Endometrium (tissue), 2 donors: ENCODE measurements at regions not wholly inside any gene's neighbourhood (a gene's known extent, or its start where the extent isn't known, plus 50 kb on each side); places are given as distances from the start of the nearest gene placed in this dataset.

Source experiments
- FAIRE-seq: peaks from 2 replicates; lab custom pipeline; 2012; peaks lifted over from hg19 to GRCh38; lab: Jason Lieb, UNC
- donor health status: control.
- donor health status: control.

DNA sequence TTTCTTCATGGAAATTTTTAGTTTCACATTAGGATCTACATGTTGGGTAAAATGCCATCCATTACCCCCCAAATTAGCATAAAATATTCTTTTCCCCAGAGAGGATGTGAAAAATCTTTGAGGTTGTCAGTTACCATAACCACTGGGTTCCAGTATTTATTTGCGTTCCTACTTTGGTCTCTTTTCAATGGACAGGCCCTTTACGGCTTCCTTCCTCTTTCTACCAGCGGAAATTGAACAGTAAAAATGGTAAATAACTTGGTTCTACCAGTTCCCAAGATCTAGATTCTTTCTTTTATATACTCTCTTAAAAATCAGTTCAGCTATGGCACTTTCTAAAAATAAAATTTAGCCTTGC, 169.2 kb upstream of the APCDD1 start:
- FAIRE-seq: no peak

DNA sequence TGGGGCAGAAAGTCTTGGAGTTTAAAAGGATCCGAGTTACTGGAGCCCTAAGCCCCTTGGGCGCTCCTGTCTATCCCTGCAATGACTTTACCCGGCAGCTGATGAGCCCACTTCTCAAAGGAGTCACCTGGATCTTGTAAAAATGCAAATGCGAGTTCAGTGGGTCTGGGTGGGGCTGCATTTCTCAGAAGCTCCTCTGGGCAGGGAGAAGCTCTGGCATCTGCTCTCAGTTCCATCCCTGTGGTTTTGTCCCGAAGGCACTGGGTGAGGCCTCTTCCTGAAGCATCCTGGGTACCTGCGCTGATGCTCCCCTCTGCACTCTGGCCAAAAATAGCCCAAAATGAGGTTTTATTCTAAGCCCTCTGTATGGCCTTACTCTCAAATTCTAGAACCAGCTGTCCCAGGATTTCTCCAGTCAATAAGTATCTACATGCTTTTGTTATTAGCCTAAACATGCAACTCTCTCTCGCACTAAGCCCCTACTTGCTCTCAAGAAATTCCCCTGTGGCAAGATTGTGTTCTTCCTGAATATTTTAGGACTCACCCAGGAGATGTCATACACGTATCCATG, 167.8 kb upstream of the APCDD1 start:
- FAIRE-seq: no peak

DNA sequence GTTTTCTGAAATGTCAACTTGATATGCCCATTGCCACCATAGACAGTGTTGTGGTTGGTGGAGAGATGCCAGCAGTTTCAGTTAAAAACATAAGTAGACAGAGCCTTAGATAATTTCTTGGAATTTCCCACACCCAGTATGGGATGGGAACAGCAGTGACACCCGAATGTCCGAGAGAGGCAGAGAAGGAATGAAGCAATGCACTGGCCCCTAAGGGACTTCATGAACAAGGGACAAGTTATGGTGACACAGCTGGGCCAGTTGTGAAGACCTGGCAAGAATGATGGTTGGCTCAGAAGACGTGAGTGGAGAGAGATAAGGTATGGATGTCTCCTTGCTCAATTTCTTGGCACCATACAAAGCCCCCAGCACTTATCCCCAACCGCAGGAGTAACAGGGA, 165.2 kb upstream of the APCDD1 start:
- no peak for FAIRE-seq

DNA sequence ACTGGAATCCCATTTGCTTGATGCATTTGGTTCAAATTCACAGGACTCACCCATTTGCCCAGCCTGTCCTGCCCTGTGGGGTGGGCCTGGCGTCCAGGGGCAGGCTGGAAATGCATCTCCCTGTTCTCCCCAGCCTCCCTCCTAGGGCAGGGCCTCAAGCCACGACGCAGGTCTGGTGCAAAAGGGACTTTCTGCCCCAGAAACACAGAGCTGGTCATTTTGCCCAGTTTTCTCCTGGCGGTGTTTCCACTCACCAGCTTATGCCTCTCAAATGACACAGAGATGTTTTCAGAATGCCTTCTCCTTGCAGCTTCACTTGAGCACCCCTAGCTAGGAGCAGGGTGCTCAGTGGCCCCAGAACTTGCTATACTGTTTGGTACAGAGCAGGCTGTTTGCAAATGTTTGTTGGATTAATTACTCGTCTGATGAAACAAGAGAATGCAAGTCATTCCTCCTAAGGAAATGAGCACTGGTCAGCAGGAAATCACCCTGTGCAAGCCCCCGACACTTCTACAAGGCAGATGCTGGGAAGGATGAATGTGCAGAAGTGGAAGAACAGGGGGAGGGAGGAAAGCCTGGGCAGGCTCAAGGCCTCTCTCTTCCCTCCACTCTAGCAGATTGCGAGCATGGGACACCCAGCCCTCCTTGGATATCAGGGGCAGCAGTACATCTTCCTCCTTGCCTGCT, 164.3 kb upstream of the APCDD1 start:
- FAIRE-seq: no peak

DNA sequence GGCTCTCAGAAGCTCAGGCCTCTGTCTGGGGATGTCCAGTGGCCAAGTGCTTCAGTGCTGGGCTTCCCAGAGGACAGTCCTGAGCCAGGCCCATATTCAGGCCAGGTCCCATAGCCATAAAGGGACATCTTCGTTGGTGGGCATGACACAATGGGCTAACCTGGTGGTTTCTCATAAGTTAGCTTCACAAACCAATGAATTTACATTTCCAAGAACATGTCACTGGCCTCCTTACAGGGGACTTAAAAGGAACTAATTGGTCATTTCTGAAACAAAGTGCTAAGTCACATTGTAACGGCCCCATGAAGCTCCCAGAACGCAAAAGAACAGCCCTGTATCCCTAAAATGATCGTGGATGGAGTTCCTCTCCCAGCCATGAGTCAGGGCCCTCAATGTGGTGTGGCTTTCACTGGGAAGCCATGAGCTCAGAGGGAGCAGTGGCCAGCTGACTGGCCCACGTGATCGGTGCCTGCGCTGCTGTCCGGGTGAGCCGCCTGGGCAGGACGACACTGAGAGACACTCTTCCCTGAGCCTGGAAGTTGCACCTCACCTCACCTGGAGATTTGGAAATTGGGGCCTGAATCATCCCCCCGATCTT, 163.7 kb upstream of the APCDD1 start:
- FAIRE-seq: no peak

DNA sequence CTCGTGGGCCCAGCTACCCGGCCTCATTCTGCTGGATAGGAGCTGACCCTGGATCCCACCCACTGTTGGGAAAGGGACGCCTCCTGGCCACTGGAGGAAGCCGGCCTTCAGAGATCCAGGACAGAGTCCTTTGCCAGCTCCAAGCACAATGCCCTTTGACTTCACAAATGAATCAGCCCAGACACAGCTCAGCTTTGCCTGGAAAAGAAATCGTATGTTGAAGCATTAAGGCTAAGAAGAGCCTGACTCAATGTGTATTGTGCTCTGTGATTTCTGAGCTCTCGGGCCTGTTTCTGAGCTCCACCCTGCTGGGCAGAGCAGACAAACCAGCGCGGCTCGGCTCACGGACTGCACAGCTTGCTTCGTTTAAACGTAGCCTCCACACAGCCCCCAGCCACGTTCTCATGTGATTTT, 162.9 kb upstream of the APCDD1 start:
- FAIRE-seq: no peak

DNA sequence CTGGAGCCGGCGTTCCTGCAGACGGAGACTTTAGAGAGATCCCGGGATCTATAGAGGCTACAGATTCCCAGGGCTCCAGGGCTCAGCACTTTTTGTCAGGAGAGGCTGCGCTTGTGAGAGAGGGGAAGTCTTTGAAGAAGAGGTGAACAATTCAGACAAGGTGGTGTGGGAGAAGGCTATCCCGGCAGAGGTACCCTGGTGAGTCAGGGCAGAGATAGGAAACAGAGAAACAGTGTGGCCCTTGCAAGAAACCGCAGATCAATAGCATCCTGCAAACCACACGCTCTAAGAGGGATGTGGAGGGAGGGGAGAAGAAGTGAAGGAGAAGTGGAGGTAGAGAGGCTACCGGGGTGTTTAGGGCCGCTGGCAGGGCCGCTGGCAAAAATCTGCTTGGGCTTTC, 160.5 kb upstream of the APCDD1 start:
- no peak for FAIRE-seq

DNA sequence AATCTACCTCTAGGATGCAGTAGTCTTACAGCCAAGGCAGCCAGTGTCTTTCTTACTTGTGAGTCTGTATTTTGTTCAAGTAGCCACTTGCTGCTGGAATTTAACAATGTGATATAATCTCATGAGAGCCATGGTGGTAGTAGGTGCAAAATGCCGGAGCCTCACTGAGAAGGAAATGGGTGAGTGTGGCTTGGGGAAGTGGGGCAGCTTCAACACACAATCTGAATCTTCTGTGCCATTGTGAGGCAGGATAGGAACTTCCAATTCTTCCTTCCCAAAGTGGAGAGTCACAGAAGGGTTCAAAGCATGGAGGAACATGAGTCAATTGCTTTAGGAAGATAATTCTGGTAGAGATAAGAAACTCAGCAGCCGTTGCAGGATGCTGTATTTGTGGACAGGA, 158.7 kb upstream of the APCDD1 start:
- FAIRE-seq: no peak

DNA sequence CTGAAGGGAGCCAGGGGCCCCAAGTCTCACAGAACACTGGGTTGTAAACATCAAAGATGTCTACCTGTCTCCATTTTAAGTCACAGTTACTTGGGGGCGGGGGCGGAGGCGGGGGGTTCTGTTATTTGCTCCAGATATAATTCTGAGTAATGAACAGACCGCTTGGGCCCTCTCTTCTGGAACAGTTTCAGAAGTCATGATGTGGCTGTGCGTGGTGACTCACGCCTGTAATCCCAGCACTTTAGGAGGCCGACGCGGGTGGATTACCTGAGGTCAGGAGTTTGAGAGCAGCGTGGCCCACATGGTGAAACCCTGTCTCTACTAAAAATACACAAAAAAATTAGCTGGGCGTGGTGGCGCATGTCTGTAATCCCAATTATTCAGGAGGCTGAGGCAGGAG, 157.9 kb upstream of the APCDD1 start:
- no peak for FAIRE-seq

DNA sequence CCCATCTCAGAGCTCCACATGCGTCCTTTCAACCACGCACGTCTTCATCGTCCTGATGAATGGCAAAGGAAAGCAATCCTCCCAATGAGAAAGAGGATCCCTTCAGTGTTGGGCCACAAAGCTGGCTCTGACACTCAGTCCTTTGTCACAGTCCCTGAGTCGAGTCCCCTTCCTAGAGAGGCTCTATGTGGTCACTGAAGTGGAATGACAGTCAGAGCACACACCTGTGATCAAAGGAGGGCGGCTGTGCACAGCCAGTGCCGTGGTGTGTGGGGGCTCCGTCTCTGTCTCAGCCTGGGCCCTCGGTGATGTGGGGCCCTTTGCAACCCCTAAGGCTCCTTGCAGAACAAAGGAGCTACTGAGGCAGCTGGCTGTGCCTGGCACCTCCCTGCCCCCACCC, 157.3 kb upstream of the APCDD1 start:
- no peak for FAIRE-seq

DNA sequence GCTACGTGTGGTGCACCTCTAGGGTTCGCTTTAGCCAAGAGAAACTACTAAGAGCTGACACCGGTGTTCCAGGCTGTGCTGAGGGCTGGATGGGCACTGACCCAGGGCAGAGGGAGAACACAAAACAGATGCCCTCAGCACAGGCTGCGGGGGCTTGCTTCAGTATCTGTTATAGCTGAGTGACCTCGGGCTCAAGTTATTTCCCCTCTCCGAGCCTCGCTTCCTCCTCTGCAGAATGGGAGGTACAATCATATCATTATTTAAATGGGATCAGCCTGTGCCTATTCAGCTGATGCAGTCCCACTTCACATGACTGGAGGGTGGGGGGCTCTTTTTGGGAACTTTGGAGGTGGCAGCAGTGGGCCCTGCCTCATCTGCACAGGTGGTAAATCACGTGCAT, 156.1 kb upstream of the APCDD1 start:
- no peak for FAIRE-seq

DNA sequence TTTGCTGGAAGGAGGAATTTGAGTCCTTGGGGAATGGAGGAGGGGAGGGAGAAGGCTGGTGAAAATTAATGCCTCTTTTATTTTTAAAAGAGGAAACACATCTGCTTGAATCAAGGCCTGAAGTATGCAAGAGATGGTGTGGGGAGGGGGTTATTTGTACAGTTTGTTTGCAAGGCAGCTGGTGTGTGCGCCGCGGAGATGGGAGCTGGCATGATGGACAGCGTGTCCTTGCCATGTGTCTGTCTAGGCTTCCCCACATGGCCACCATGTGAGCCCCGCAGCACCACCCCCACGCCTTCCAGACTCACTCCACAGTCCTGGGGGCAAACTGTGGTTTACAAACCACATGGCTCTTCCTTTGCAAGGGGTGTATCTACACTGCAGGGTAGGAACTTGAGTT, 154.8 kb upstream of the APCDD1 start:
- FAIRE-seq: no peak

DNA sequence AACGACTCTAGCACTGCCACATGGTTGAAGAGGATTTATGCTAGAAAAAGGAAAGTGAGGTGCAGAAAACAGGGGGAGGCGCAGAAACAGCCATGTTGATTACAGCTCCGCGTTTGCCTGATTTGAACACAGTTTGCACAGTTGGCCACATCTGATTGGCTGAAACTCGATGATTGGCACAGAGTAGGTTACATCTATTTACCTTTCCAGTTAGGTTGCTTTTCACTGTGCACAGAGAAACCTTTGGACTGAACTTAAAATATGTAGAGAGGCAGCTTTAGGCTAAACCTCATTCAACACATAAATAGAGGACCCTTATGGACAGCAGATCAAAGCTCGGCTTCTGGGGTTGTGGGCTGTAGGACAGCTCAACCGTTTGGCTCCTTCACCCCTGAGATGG, 153.7 kb upstream of the APCDD1 start:
- no peak for FAIRE-seq

DNA sequence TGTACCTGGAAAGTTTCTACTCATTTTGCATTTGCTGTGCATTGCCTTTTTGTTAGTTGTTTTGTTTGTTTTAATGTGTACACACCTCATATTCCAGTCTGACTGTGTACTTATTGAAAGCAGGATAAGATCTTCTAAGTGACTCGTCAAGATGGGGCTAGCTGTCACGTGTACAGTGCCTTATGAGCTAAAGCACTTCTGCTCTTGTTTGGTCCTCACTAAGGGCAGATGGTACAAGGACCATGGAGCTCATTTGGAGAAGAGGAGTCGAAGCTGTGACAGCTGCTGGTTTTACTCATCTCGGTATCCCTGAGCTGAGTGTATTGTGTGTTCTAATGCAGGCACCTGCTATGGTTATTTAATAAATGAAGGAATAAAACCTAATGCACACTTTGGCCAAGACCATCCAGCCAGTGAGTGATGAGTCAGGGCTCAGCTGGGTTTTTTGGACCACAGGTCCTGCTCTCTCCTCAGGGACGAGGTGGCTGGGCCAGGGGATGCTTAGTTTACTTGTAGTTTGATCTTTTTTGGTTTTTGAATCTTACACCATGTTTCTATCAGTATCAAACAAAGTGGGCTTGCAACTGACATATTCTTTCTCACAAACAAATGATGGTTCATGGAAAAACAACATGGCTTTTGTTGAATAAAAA, 152.5 kb upstream of the APCDD1 start:
- no peak for FAIRE-seq

DNA sequence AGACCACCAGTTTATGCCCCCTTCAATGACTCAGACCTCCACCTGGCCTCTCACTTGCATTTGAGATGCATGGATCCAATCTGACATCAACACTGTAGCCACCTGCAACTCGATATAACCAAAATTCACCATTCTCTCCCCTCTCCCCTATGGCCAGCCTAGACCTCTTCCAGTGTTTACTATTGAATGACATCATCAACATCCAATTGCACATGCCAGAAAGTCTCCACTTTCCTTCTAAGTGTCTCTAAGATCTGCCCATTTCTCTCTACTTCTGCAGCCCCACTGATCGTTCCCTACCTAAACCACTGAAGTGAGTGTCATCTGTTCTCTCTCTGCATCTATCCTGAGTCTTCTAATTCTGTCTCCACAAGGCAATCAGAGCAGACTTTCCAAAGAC, 151.3 kb upstream of the APCDD1 start:
- no peak for FAIRE-seq

DNA sequence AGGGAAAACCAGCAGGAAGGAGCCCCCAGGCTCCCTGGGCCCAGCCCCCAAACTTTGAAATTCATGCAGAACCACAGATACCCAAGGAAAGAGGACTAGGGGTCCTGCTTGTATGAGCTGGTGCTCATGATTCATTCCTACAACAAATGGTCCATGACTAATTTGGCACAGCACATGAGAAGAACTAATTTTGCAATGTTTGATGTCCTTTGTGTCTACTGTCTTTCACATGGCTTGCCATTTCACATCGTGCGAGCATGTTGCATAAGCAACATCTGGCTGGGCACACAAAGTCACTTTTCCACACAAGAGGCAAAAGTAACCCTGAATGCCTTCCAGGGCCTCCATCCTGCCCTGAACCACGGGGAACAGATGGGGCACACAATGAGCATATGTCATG, 149.6 kb upstream of the APCDD1 start:
- no peak for FAIRE-seq

DNA sequence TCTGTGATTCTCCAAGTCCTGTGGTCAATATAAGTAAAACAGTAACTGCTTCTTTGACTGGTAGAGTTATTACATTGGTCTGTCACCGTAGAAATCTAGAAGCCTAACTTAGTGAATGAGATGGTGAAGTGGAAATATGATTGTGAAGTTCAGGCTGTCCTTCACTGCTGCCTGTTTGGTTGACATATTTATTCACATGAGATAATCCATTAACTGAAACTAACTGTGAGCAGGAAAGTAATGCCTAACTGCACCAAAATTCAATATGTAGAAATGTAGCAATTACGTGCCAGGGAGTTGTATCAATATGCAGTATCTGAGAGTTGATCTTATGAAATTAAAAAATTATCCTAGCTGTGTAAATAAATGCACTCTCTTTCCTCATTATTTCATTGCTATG, 147.7 kb upstream of the APCDD1 start:
- FAIRE-seq: no peak

DNA sequence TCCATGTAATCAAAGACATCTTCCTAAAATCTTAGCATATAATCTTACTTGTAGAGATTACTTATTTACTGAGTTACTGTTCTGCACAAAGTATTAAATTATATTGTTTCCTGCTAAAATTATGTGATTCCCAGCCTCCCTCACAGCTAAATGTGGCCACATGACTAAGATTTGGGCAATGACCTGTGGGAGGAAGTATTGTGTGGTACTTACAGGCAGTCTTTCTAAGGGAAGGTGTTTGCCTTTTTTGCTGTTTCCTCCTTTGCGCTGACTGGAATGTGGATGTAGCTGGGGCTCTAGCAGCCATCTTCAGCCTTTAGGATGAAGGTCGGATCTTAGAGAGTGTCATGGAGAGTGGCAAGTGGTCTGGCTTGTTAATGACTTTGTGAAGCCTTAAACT, 146.3 kb upstream of the APCDD1 start:
- no peak for FAIRE-seq

DNA sequence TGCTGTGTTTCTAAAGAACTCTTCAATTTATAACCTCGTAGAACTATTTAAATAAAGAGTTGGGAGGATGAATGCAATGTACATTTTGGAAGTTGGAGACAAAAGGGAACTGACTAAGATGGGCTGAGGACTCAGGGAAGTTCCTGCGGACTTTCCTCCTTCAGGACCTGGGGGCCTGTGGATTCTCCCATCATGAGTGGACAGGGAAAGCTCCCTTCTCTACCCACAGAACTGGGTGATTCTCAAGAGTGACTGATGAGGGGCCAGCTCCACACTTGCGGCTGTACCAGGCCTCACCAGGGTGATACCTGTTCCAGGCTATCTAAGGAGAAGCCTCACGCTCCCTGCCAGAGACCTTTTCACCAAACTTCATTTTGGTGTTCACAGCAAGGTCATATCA, 143.8 kb upstream of the APCDD1 start:
- FAIRE-seq: no peak

DNA sequence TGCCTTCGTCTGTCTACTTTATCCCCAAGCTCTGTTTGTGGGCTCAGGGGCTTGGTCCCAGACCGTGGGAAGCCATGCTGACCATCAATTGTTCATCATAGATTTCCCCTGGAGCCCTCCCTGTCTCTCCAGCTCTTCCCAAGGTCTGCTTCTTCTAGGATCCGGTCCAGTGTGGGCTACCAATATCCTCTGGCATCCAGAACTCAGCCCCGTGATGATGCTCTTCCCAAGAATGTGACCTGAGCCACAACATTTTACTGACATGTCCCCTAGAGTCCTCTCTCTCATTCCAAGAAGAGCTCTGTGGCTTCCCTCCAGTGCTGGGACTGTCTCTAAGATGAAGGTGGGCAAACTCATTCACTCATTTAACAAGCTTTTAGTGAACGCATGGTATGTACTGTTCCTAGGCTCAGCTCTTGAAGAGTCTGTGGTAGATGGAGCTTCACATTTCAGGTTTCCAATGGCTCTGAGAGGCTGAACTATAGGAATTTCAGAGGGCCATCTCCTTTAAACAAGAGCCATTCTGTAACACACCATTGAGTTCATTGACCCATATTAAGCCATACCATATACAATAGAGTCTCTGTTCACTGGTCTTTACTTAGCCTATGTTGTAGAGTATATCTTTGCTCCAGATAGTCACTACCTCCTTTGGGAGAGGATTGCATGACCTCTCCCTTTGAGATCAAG, 142.0 kb upstream of the APCDD1 start:
- no peak for FAIRE-seq

DNA sequence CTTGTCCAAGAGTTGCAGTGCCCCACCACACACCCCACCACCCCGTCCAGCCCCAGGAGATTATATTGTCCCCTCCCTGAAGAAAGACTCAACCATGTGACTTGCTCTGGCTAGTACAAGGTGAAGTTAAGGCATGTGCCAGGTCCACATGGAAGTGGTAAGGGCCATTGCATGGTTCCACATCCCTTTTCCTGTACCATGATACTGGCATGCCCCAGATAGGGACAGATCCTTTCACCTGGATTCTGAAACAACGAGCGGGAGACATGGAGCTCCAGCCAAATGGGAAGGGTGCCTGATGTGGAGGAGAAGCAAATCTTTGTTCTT, 141.5 kb upstream of the APCDD1 start:
- no peak for FAIRE-seq

DNA sequence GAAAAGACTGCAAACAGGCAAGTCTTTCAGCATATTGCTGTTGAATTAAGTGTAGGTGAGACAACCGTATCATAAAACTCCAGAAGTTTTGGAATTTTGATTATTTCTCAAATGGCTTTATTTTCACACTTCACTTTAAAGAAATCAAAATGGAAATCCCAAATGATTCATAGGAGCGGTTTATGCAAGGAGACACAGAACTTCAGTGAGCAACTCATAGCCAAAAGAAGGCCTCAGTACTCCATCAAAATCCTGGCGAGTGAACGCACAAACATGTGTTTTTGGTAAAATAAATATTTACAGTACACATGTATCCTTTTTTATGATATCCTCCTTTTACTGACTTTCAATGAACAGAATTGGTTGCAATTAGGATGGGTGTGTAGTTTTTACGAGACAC, 140.4 kb upstream of the APCDD1 start:
- FAIRE-seq: peak; percentile 94

DNA sequence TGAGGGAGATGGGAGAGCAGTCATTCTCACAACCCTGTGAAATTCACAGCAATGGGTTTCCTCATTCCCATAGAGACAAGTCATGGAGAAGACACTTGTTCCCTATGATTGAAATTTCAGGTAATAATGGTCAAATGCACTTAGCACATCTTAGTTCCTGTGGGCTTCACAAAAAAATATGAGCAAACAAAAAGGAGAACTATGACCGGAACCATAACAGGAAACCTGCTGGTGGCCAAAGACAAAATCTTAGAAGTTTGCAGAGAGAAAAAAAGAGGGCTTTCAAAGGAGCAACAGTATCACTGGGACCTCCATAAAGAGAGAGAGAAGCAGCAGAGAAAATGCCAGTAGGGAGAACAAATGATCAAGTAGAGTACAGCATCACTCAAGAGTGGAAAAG, 138.9 kb upstream of the APCDD1 start:
- no peak for FAIRE-seq
